HG03103 (cell line): ENCODE measurements at regions not wholly inside any gene's neighbourhood (a gene's known extent, or its start where the extent isn't known, plus 50 kb on each side); places are given as distances from the start of the nearest gene placed in this dataset.
"Not testable (repeated sequence)": the region's sequence is repeated elsewhere in the genome, so short reads cannot be mapped to it uniquely, and the experiment has no call there.

Source experiments
- ATAC-seq: cut with Tn5 transposase; IDR thresholded peaks from one replicate; pipeline ENCODE4 v1.9.1; 2021; ENCODE audit warnings: low read depth; ENCODE audit not compliant: unreplicated experiment

DNA sequence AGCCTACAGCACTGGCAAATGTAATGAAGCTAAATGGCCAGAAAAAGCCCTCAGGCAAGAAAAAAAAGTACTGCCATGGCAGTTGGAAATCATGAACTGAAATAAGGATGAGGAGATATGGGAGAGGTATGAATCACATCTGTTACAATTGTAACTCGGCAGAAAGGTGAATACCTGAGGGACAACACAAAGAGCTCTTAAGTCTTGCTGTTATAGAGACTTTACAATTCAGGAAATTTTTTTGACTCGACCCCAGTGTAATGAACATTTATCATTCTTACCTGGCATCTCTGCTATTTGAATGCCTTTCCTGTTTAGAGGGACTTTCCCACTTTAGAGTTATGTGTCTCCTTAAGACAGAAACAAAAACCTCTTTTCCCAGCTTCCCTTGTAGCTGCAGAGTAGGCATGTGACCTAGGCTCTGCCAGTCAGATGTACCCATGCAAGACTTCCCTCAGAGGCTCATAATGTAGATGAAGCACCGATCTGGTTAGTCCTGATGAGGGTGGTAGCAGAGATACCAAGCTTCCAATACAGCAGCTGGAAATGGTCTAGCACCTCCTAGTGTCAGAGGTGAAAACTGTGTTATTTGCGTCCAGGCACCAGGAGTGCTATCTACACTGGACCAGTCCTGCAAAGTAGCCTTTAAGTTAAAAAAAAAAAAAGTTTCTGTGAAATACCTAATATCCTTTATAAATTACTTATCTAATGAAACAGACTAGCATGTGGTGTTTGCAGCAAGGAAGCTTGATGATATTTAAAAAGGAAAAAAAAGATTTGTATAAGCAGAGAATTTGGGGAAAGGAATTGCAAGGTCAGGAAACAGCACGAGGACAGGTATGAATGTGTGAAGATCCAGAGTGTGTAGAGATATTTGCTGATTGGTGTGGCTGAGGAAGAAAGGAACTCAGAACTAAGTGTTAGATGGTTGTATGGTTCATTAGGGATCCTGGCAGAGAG is 146.9 kb upstream of the SLC1A3 start:
- ATAC-seq: no peak

DNA sequence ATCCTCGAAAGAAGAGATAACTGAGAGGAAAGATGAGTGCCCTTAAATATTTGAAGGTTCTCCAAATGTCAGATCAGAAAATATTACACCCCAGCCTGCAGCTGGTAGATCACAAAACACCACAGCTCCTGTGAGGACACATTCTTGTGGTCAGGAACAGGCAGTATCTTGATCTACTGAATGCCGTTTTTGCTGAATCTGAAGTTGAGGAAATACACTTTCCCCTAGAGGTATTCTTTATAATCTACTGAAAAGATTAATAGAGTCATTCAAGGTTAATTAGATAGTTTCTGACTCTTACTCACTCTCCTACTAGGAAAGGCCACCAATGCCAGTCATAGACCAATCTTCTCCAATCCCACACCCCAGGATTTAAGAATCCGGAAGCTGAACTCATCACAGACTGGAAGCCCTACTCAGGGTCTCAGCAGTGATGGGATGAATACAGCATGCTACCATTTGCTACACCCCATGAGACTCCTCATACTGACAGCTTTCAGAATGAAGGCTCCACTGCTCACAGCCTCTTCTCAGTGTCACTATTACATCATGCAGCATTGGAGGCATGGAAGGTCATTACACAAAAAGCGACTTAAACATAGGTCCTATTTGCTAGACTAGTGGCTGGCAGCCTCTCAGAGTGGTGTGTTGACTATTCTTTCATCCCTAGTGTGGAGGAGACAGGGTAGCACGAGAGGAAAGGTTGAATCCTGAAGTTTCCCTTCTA is 143.9 kb upstream of the SLC1A3 start:
- ATAC-seq: no peak

DNA sequence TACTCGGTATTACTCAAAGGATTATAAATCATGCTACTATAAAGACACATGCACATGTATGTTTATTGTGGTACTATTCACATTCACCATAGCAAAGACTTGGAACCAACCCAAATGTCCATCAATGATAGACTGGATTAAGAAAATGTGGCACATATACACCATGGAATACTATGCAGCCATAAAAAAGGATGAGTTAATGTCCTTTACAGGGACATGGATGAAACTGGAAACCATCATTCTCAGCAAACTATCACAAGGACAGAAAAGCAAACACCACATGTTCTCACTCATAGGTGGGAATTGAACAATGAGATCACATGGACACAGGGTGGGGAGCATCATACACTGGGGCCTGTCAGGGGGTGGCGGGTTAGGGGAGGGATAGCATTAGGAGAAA is 130.5 kb upstream of the SLC1A3 start:
- ATAC-seq: not testable (repeated sequence)

DNA sequence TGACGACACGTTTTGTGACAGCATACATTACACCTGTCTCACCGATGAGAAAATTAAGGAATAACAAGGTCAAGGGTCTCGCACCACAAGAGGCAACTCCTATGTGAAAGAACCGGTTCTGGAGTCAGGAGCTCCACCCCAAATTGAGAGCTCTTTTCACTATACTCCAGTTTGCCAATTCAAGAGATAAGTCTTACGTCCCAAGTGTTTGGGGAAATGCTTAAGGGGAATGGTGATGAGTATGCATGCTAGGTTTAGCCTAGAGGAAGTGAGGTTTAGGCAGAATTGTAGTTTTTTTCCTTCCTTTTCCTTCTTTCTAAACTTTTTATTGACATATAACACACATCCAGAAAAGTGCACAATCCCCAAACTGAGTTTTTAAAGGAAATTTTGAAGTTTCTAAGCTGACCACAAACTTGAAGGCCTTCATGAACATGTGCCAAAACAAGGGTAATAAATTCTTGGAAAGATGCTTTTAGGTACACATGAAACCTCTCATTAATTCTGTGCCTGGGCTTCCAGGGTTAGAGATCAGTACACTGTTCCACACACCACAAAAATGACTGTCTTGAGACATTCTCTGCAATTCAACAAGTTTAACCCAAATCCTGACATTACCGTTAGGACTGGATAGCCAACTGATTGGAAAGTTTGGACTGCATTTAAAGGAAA is 127.6 kb upstream of the SLC1A3 start:
- no peak for ATAC-seq

DNA sequence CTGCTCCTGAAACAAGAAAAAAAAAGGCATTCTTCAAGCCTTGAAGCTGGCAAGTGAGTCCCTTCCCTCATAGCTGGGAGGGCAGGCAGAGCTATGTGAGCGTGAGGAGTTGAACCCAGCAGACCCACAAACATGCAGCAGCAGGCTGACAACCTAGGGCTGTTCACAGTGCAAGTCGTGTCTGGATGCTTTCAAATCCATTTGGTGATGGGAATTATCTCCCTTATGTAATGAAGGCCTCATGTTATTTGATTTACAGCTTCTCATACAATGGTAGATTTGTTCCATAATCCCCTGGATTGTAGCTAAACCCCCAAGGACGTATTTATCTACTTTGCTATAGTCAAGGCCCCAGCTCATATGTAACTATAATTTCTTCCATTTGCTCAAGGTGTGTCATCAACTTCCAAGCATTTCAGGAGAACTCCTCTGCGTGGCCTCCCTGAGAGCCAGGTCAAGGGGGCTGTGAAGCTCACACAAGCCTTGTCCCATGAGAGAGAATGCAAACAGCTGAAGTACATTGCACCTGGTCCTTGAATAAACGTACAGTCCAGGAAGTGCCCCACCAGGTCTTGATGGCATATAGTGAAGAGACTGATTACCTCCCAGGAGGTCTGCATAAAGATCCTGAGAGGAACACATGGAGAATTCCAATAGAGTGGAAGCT is 124.8 kb upstream of the SLC1A3 start:
- no peak for ATAC-seq

DNA sequence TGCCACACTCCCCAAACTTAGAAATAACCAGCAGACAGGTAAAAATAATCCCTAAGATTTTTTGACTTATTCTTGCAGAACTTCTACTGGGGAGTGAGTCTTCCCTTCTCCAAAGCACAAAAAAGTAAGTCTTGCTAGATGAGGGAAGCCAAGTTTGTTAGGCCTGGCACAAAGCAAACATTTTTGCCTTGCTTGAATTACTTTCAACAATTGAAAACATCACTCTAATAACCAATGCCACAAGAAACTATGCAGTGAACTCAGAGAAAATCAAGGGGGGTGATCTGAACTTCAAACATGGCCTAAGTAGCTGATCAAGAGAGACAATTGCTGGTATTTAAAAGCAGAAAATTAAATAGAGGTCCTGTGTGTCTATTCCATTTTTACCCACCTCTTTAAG is 123.6 kb upstream of the SLC1A3 start:
- ATAC-seq: no peak

DNA sequence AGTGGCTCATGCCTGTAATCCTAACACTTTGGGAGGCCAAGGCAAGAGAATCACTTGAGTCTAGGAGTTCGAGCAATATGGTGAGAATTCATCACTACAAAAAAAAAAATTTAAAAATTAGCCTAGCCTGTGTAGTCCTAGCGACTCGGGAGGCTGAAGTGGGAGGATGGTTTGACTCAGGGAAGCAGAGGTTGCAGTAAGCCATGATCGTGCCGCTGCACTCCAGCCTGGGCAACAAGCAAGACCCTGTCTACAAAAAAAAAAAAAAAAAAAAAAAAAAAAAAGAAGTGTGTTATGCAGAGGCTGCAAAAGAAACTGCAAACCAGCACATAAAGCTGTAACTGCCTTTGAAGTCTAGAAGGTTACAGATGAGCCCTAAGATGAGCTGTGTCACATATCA is 116.9 kb upstream of the SLC1A3 start:
- no peak for ATAC-seq

DNA sequence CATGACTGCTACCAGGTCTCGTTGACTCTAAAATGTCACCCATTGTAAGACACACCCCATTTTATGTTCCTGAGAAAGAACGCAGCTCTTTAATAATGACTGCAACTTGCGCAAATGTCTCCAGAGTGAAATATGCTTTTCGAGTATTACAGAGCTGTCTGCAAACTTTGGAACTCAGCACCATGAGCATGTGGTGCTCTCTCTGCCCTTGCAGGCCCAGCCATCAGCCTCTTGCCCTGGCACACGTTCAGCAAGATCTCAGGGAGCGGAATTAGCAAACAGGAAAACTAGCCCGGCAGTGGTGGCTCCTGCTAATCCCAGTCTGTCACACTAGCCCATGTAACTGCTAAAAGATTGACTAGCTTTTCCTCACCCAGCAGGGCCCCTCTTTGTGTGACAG is 114.5 kb upstream of the SLC1A3 start:
- ATAC-seq: no peak

DNA sequence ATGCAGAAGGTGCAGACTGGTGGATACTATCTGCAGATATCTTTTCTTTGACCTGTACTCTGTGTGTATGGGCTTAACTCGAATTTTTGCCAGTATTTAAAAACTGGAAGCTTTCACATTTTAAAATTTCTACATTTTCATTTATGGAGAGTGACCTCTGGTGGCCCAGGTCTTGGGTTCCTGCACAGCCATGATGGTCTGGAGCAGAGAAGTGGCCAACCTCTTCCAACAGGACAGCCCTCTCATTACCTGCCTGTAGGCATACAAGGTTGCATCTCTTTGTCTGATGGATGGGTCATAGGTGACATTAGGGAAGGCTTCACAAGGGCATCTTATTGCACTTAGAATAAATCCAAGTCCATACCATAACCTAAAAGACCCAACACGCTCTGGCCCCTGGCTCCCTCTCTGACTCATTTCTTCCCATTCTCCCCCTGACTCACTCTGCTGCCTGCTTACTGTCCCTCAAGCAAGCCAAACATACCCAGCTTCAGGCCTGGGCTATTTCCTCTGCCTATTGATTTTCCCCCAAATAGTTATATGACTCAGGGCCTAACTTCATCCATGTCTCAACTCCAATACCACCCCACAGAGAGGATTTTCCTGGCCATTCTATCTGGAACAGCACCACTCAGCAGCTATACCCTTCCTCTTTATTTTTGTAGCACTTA is 113.3 kb upstream of the SLC1A3 start:
- ATAC-seq: no peak

DNA sequence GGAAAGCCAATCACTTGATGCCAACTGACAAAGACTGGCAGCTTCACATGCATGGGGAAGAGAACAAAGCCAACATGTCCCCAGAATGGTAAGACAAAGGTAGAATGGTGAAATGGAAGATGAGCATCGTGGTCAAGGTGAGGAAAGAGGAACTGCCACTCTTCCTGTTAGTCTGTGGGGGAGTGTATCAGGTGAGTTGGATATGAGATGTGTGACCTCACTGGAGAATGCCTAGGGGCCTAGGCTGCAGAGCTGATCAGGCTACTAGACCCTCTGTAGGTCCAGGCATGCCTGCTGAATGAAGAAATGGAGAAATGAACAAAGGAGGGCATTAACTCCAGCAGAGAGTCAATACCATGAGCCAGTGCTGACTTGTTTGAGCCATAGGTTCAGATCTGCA is 112.4 kb upstream of the SLC1A3 start:
- ATAC-seq: no peak

DNA sequence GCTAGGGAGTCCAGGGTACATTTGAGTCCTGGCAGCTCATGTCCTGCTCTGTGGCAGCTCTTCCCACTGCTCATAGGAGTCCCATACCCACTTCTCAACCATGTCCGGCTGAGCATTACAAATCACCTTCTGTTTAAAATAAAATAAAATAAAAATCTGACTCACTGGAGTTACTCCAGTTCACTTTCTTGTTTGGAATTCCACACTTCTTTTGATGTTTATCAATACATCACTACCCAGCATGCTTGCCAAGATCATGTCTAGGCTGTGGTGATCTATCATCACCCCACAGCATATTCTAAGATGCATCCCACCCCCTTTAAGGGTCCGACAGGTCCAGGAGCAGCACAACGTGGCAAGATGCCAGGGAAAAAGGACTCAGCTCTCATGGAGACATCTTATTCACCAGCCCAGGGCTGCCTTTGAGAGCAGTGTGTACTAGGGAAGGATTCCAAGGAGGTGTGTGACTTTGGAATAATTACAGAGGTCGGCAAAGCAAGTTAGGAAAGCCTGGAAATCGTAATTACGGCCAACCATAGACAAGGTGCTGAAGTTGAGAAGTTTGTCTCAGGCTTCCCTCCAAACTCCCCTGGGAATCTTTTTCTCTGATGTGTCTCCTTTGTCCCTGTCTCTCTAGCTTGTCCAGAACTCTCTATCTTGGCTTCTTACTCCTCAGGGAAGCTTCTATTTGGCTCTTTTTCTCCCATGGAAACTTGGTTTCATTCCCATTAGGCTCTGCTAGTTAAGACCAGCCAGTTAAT is 111.4 kb upstream of the SLC1A3 start:
- ATAC-seq: no peak

DNA sequence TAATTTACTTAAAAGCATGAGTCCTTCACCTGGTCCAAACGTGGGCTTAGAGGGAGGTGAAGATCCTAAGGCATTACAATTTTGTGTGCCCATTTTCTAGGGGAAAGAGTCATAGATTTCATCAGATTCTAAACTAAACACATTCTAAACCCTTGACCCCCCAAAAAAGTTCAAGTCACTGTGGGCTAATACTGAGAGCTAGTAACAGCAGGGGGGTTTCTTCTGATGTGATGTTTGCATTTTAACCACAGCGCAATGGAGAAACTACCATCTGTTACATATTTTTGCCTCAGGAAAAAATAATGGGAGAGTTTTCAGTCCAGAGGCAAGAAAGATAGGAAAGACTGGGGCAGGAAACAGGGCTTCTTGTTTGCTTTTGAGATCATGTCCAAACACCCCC is 110.8 kb upstream of the SLC1A3 start:
- ATAC-seq: no peak

DNA sequence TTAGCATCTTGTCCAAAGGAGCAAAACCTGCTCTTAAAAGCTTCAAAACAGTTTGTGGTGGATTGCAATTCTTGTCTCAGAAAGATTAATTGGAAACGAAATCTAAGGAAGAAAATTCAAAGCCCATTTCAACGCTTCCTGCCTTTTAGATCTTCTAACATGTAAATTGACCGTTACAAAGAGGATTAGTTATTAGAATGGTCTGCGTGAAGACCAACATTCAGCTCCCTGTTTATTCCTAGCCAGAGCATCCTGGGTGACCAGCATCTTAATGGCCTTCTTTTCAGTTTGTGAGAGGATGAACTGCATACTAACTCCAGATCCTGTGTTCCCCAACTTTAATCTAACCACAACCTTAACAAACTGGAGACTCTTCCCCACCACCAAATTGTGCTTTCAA is 109.9 kb upstream of the SLC1A3 start:
- ATAC-seq: no peak

DNA sequence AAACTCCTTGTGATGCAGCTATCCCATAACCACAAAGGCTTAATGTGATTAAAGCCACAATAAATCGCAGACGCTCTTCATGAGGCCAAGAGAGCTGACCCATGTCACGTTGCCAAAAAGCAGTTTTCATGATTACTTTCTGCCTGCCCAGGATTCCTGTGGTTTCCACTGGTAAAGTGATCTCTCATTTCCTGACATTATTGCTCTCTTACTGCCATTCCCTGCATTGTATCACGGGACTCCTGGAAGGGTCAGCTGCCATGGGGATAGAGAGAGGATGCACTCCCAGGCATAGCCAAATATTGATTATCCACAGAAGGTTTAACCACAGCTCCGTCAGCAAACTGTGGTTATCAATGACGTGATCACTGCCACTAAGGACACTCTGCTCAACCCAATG is 103.8 kb upstream of the SLC1A3 start:
- ATAC-seq: no peak

DNA sequence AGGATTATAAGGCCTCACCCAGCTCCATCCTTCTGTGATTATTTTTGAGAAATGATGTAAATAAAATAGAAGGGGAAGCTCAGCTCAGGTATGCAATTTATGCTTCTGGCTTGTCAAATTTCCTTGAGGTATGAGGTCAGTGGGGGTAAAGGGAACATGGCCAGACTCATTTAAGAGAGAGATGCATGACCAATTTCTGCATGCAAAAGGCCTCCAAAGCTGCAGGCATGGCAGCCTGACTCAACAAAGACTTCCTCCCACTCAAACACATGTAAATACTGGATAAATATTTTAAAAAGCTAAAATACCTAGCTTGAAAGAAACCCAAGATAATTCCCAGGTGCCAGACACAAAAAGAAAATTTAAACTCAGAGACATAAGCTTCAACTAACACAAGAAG is 101.4 kb upstream of the SLC1A3 start:
- no peak for ATAC-seq

DNA sequence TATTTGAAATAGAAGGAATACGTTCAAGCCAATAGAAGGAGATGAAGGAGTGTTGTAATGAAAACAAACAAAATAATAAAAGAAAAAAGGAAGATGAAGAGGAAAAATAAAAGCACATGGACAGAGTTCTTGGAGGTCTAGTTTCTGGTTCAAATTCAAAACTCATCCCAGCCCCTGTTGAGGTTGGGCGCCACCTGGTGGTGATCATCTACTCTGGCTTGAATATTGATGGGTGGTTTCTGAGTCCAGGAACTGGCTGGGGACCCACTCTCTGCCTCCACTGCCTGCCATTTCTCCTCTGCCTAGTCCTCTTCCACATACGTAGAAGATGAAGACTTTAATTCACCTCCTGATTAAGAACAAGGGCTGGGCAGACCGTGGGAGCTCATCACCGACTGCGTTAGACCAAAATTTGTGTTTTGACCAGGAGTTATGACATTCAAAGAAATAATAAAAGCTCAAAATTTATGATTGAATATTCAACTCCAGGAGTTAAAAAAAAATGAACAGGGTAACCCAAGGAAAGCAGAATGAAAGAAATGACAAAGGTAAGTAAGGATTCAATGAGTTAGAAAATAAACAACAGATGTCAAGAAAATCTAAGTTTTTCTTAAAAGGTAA is 99.0 kb upstream of the SLC1A3 start:
- peak; percentile 71 for ATAC-seq

DNA sequence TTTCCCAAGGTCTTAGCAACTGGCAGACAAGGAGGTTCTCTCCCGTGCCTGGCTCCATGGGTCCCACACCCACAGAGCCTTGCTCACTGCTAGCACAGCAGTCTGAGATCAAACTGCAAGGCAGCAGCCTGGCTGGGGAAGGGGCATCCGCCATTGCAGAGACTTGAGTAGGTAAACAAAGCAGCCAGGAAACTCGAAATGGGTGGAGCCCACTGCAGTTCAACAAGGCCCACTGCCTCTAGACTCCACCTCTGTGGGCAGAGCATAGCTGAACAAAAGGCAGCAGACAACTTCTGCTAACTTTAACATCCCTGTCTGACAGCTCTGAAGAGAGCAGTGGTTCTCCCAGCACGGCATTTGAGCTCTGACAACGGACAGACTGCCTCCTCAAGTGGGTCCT is 98.1 kb upstream of the SLC1A3 start:
- ATAC-seq: not testable (repeated sequence)

DNA sequence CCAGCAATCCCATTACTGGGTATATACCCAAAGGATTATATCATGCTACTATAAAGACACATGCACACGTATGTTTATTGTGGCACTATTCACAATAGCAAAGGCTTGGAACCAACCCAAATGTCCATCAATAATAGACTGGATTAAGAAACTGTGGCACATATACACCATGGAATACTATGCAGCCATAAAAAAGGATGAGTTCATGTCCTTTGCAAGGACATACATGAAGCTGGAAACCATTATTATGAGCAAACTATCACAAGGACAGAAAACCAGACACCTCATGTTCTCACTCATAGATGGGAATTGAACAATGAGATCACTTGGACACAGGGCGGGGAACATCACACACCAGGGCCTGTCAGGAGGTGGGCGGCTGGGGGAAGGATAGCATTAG is 92.8 kb upstream of the SLC1A3 start:
- ATAC-seq: not testable (repeated sequence)

DNA sequence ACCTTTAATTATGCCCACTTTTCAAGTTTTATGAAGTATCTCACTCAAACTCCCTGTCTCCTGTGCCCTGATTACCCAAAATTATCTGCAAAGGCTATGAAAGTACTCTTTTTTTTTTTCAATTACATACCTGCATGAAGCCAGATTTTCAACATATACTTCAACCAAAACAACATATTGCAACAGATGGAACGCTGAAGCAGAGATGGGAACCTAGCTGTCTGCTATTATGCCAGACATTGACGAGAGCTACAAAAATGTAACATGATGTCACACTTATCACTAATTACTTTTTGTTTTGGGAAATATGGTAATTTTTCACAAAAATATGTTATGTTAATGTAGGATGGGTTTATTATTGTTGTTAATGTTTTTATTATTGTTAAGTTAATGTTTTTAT is 86.5 kb upstream of the SLC1A3 start:
- ATAC-seq: no peak
